Stimulated activated naive CD8-positive, alpha-beta T cell treated with anti-CD3 and anti-CD28 coated beads, Interleukin-15, Interleukin-2, amounts not matched to agents 100 ng/mL and 50 ng/mL, for 24 hours (primary cell): ENCODE measurements at regions not wholly inside any gene's neighbourhood (a gene's known extent, or its start where the extent isn't known, plus 50 kb on each side); places are given as distances from the start of the nearest gene placed in this dataset.
"Not testable (repeated sequence)": the region's sequence is repeated elsewhere in the genome, so short reads cannot be mapped to it uniquely, and the experiment has no call there.

Experiments
- H3K27ac Mint-ChIP-seq: one replicate; pipeline ENCODE4 v1.8.0; 2021; ENCODE audit warnings: mild to moderate bottlenecking, mixed read lengths
- H3K27me3 Mint-ChIP-seq: one replicate; pipeline ENCODE4 v1.8.0; 2021; ENCODE audit warnings: mixed read lengths
- H3K36me3 Mint-ChIP-seq: one replicate; pipeline ENCODE4 v1.8.0; 2021; ENCODE audit warnings: low read depth, mixed read lengths
- H3K4me1 Mint-ChIP-seq: one replicate; pipeline ENCODE4 v1.8.0; 2021; ENCODE audit warnings: low read depth, mixed read lengths
- H3K4me3 Mint-ChIP-seq: one replicate; pipeline ENCODE4 v1.8.0; 2021; ENCODE audit warnings: mild to moderate bottlenecking, mixed read lengths
- H3K9me3 Mint-ChIP-seq: one replicate; pipeline ENCODE4 v1.8.0; 2021; ENCODE audit warnings: mixed read lengths

DNA sequence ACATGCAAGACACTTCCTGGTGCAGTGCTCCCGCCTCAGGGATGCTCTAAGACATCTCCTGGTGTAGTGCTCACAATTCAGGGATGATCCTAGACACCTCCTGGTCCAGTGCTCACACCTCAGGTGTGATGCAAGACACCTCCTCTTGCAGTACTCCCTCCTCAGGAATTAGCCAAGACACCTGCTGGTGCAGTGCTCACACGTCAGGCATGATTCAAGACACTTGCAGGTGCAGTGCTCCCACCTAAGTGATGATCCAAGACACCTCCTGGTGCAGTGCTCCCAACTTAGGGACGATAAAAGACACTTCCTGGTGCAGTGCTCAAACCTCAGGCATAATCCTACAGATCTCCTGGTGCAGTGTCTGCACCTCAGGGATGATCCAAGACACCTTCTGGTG lies 117.0 kb downstream of the ASB1 start:
- peaks cover 31% of the 10 kb centered on the region for H3K27me3 Mint-ChIP-seq
- not testable (repeated sequence) for H3K36me3 Mint-ChIP-seq, H3K4me1 Mint-ChIP-seq, H3K9me3 Mint-ChIP-seq, H3K4me3 Mint-ChIP-seq, H3K27ac Mint-ChIP-seq

DNA sequence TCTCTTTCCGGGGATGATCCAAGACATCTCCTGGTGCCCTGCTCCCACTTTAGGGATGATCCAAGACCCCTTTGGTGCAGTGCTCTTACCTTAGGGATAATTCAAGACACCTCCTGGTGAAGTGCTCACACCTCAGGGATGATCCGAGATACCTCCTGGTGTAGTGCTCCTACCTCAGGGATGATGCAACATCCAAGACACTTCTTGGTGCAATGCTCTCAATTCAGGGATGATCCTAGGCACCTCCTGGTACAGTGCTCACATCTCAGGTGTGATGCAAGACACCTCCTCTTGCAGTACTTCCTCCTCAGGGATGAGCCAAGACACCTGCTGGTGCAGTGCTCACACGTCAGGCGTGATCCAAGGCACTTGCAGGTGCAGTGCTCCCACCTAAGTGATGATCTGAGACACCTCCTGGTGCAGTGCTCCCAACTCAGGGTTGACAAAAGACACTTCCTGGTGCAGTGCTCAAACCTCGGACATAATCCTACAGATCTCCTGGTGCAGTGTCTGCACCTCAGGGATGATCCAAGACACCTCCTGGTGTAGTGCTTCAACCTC lies 122.3 kb downstream of the ASB1 start:
- H3K27ac Mint-ChIP-seq: no peak overlapping the region
- peaks cover 4% of the 10 kb centered on the region for H3K9me3 Mint-ChIP-seq
- no peak overlapping the region for H3K4me3 Mint-ChIP-seq
- no peaks in the 10 kb centered on the region for H3K36me3 Mint-ChIP-seq
- H3K27me3 Mint-ChIP-seq: peaks cover 24% of the 10 kb centered on the region
- H3K4me1 Mint-ChIP-seq: no peaks in the 10 kb centered on the region

DNA sequence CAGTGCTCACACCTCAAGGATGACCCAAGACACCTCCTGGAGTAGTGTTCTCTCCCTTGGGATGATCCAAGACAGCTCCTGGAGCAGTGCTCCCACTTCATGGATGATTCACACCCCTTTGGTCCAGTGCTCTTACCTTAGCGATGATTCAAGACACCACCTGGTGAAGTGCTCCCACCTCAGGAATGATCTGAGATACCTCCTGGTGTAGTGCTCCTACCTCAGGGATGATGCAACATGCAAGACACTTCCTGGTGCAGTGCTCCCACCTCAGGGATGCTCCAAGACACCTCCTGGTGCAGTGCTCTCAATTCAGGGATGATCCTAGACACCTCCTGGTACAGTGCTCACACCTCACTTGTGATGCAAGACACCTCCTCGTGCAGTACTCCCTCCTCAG lies 123.1 kb downstream of the ASB1 start:
- peaks cover 4% of the 10 kb centered on the region for H3K9me3 Mint-ChIP-seq
- H3K27ac Mint-ChIP-seq: no peak overlapping the region
- no peak overlapping the region for H3K4me3 Mint-ChIP-seq
- peaks cover 25% of the 10 kb centered on the region for H3K27me3 Mint-ChIP-seq
- H3K4me1 Mint-ChIP-seq: no peaks in the 10 kb centered on the region
- H3K36me3 Mint-ChIP-seq: no peaks in the 10 kb centered on the region

DNA sequence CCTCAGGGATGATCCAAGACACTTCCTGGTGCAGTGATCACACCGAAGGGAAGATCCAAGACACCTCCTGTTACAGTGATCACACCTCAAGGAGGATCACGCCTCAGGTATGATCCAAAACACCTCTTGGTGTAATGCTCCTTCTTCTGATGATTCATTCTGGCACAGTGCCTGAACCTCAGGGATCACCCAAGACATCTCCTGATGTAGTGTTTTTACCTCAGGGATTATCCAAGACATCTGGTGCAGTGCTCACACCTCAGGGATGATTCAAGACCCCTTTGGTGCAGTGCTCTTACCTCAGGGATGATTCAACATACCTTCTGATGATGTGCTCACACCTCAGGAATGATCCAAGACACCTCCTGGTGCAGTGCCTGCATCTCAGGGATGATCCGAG lies 124.4 kb downstream of the ASB1 start:
- H3K27me3 Mint-ChIP-seq: peaks cover 27% of the 10 kb centered on the region
- peaks cover 4% of the 10 kb centered on the region for H3K9me3 Mint-ChIP-seq
- no peaks in the 10 kb centered on the region for H3K4me1 Mint-ChIP-seq
- no peak overlapping the region for H3K4me3 Mint-ChIP-seq
- no peaks in the 10 kb centered on the region for H3K36me3 Mint-ChIP-seq
- no peak overlapping the region for H3K27ac Mint-ChIP-seq

DNA sequence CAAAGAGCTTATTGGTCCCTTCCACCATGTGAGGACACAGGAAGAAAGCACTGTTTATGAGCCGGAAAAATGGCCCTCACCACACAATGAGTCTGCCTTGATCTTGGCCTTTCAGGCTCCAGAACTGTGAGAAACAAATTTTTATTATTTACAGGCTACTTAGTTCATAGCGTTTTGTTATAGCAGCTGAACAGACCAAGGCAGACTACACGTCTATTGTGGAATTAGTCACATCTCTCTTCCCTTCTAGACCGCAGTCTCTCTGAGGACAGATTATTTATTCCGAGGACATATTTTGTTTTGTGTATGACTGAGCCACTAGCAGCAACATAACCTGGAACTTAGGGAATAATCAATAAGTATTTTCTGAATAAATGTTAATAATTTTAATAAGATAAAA lies 125.5 kb downstream of the ASB1 start:
- Mint-ChIP-seq H3K4me1 (no peaks in the 10 kb centered on the region), H3K27ac (no peak overlapping the region), H3K36me3 (no peaks in the 10 kb centered on the region), H3K9me3 (peaks cover 4% of the 10 kb centered on the region), H3K4me3 (no peak overlapping the region), H3K27me3 (peaks cover 27% of the 10 kb centered on the region)

DNA sequence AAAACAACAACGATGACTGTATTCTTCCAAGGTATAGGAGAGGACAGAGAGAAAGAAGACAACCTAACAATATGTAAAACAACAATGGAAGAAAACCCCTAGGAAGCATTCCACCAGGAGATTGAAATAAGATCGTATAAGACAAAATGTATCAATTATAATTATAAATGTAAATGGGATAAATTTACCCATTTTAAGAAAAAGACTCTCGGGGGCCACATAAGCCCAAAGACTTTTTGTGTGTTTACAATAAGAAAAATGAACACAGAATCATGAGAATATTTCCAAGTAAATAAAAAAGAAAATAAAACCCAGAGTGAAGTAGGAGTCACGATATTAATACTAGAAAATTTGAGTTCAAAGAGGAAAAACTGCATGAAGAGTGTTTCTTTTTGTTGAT lies 126.4 kb downstream of the ASB1 start:
- peaks cover 4% of the 10 kb centered on the region for H3K9me3 Mint-ChIP-seq
- peaks cover 23% of the 10 kb centered on the region for H3K27me3 Mint-ChIP-seq

DNA sequence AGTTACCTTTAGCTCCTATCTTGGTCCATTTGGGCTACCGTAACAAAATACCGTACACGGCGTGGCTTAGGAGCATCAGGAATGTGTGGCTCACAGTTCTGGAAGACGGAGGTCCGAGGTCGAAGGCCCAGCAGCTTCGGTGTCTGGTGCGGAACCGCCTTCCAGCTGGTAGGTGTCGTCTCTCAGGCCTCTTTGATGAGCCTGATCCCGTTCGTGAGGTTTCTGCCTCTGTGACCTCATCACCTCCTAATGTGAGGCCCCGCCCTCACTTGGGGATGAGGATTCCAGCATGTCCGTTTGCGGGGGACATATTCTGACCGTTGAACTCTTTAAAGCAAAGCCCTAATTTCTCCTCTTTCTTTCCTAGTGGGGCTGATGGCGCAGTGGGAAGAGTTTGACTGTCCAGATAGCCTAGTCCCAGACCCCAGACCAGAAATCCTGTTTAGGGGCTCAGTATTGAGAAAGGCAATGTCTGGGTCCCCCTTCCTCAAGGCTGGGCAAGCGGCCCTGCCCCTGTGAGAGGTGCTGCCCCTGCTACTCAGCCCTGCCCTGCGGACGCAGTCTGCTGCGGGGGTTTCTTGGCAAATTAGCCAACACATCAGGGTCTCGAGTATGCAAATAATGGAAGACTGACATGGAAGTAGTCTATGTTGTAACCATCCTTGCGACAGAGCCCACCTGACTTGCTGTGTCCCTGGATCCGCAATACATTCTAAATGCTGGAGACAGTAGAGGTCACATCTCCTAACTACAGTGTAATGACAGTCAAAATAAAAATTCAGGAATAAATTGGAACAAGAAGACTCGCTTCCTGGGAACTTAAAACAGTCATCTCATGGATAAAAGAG lies 128.0 kb downstream of the ASB1 start:
- Mint-ChIP-seq H3K4me3 (no peak overlapping the region), H3K4me1 (no peaks in the 10 kb centered on the region), H3K9me3 (peaks cover 4% of the 10 kb centered on the region), H3K27me3 (peaks cover 14% of the 10 kb centered on the region), H3K27ac (no peak overlapping the region), H3K36me3 (no peaks in the 10 kb centered on the region)

More for the DNA sequence above, 126.4 kb downstream of the ASB1 start:
- H3K27ac Mint-ChIP-seq: no peak overlapping the region
- no peaks in the 10 kb centered on the region for H3K4me1 Mint-ChIP-seq
- H3K4me3 Mint-ChIP-seq: no peak overlapping the region
- H3K36me3 Mint-ChIP-seq: no peaks in the 10 kb centered on the region

DNA sequence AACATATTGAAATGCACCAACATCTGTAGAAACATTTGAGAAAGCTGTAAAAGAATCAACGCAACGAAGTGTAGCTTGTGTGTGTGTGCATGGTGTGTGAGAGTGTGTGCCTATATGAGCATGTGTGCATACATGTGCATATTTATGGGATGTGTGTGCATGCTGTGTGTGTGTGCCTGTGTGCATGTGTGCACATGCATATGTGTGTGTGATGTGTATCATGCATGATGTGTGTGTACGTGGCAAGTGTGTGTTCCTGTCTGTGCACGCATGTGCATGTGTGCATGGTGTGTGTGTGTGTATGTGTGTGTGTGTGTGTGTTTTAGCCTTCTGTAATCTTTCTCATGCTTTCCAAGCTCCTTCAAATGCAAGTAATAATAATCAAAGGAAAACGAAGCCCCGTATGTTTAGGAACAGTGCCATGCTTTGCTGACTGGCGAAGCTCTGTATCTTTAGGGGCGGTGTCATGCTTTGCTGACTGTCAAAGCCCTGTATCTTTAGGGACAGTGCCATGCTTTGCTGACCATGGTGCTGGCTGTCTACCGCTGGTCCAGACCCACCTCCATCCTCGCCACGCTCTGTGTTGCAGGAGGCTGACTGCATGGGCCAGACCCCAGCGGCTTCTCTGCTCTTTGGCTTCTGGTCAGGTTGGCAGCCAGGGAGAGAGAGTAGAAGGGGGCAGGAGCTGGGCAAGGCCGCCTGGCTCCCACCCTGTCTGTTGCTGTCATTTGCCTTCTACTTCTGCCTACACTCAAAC lies 129.2 kb downstream of the ASB1 start:
- no peak overlapping the region for H3K27ac Mint-ChIP-seq
- H3K4me3 Mint-ChIP-seq: no peak overlapping the region
- H3K4me1 Mint-ChIP-seq: no peaks in the 10 kb centered on the region
- peaks cover 4% of the 10 kb centered on the region for H3K9me3 Mint-ChIP-seq
- peaks cover 10% of the 10 kb centered on the region for H3K27me3 Mint-ChIP-seq
- H3K36me3 Mint-ChIP-seq: no peaks in the 10 kb centered on the region

DNA sequence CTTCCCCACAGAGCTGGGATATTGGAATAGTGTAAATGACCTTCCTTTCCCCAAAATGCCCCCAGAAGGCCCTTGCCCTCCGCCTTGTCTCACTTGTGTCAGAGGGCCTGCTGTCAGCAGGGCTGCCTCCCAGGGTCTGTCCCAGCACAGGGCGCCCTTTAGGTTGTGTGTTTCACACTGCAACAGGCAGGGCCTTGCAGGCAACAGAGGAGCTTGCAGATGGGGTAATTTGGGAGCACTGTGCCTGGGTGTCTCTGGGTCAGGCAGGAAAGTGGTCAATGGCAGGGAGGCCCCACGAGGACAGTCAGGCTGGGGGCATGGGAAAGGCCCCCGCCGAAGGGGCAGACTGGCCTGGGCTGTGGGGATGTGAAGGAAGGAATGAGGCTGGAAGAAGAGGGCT lies 130.7 kb downstream of the ASB1 start:
- Mint-ChIP-seq H3K27ac (no peak overlapping the region), H3K9me3 (peaks cover 4% of the 10 kb centered on the region), H3K4me1 (no peaks in the 10 kb centered on the region), H3K36me3 (no peaks in the 10 kb centered on the region), H3K4me3 (no peak overlapping the region), H3K27me3 (peaks cover 10% of the 10 kb centered on the region)

DNA sequence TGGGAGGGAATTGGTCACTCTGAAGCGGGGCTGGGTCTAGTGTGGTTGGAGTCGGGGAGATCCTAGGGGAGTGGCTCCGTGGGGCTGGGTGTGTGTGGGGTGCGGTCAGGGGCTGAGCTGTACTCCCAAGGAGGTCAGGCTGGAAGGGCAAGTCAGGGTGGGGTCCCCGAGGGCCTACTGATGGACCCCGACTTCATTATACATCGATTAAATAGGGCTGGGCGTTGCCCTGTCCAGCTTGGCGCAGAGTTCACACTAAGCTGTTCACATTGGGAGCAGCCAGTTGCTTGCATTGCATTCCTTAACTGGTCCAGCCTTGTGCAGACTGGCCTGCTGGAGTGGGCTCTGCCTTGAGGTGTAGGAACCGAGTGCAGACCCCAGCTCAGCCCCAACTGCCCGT lies 131.2 kb downstream of the ASB1 start:
- H3K4me3 Mint-ChIP-seq: no peak overlapping the region
- H3K36me3 Mint-ChIP-seq: no peaks in the 10 kb centered on the region
- no peak overlapping the region for H3K27ac Mint-ChIP-seq
- H3K27me3 Mint-ChIP-seq: peaks cover 10% of the 10 kb centered on the region
- H3K9me3 Mint-ChIP-seq: peaks cover 3% of the 10 kb centered on the region
- H3K4me1 Mint-ChIP-seq: no peaks in the 10 kb centered on the region

DNA sequence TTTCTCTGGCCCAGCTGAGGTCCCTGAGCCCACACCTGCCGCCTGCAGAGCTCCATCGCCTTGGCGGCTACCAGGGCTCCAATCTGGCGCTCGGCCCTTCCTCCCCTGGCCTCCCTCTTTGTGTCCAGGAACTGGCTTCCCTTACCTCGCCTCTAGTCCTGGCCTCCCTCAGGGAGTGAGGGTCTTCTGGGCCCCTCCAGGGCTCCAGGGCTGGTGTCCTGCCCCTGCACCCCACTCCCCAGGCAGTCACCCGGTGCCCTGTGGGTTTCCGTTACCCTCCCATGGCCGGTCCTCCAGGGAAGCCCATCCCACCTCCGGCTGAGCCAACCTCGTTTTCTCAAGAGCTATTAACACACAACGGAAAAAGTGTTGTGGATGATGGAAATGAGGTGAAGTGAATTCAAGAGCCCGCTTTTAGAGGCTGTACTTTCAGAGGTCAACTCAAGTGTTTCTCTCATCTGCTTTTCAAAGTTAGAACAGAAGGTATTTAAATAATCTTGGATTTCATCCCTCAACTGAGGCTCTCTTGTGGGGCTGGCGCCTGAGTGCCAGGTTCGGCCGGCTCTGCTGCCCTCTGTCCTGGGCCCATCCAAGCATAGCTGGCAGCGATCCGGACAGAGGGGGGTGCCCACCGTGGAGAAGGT lies 131.9 kb downstream of the ASB1 start:
- H3K4me3 Mint-ChIP-seq: no peak overlapping the region
- H3K9me3 Mint-ChIP-seq: no peaks in the 10 kb centered on the region
- H3K4me1 Mint-ChIP-seq: no peaks in the 10 kb centered on the region
- H3K27me3 Mint-ChIP-seq: peaks cover 10% of the 10 kb centered on the region
- no peaks in the 10 kb centered on the region for H3K36me3 Mint-ChIP-seq
- no peak overlapping the region for H3K27ac Mint-ChIP-seq

DNA sequence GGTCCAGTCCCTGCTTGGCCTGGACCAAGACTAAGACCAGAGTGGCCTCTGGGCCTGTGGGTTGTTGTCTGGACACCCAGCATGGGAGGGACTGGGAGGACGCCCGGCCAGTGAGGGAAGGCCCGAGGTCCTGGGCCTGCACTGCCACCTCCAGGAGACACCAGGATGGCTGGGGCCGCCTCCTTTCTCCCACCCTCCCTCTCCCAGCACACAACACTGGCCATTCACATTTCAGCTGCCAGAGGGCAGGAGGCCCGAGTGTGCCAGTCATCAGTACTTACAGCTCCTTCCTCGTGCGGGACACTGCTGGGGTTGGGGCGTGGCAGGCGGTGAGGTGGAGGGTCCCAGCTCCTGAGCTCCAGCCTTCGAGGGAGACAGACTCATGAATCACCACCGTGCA lies 133.5 kb downstream of the ASB1 start:
- no peaks in the 10 kb centered on the region for H3K4me1 Mint-ChIP-seq
- no peak overlapping the region for H3K27ac Mint-ChIP-seq
- no peak overlapping the region for H3K4me3 Mint-ChIP-seq
- H3K36me3 Mint-ChIP-seq: no peaks in the 10 kb centered on the region
- H3K27me3 Mint-ChIP-seq: peaks cover 1% of the 10 kb centered on the region
- no peaks in the 10 kb centered on the region for H3K9me3 Mint-ChIP-seq

DNA sequence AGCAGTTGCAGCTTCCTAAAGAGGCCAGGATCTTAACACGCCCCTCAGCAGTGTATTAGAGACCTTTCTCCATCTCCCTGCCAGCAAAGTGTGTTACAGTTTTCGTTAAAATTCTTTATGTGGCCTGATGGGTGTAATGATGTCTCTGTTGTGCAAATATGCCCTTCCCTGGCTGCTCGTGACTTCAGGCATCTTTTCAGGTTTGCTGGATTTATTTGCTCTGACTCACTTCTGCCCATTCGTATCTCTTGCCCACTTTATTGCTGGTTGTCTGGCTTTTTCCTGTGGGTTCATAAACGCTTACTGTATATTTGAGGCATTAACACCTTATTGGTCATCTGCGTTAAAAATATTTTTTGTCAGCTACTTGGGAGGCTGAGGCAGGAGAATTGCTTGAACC lies 134.5 kb downstream of the ASB1 start:
- Mint-ChIP-seq H3K36me3 (no peaks in the 10 kb centered on the region), H3K4me1 (no peaks in the 10 kb centered on the region), H3K27me3 (no peaks in the 10 kb centered on the region), H3K27ac (no peak overlapping the region), H3K9me3 (no peaks in the 10 kb centered on the region), H3K4me3 (no peak overlapping the region)

DNA sequence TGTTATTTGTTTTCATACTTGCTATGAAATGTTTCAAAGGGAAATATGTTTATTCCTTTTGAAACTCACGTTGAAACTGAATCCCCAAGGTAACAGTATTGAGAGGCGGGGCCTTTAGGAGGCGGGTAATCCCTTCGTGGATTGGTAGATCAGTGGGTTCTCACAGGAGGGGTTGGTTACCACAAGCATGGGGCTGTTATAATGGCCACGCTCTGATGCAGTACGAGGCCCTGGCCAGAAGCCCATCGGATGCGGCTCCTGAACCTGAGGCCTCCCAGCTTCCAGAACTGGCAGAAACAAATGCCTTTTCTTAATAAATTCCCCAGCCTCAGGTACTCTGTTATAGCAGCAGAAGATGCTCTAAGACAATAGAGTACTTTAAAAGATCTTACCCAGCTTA lies 135.7 kb downstream of the ASB1 start:
- no peaks in the 10 kb centered on the region for H3K9me3 Mint-ChIP-seq
- no peaks in the 10 kb centered on the region for H3K36me3 Mint-ChIP-seq
- no peak overlapping the region for H3K4me3 Mint-ChIP-seq
- H3K4me1 Mint-ChIP-seq: no peaks in the 10 kb centered on the region
- H3K27me3 Mint-ChIP-seq: no peaks in the 10 kb centered on the region
- no peak overlapping the region for H3K27ac Mint-ChIP-seq

DNA sequence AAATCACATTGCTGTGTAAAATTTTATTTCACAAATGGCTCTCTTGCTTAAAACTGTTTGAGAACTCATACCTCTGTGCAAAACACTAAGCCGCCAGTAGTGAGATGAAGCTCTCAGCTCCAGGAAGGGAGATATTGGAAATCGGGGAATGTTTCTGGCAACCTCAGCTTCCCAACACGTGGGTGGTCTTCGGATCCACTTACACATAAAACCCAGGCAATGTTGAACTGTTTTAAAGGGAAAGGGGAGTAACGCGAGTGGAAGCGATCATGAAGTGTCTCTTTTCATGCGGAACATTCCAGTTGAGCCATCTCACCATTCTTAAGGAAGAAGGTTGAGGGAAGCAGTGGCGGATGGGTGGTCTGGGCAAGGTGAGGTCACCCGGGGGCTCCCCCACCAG lies 136.8 kb downstream of the ASB1 start:
- Mint-ChIP-seq H3K9me3 (no peaks in the 10 kb centered on the region), H3K36me3 (no peaks in the 10 kb centered on the region), H3K4me1 (no peaks in the 10 kb centered on the region), H3K4me3 (no peak overlapping the region), H3K27me3 (no peaks in the 10 kb centered on the region), H3K27ac (no peak overlapping the region)
